HG02759 (cell line): ENCODE measurements at regions not wholly inside any gene's neighbourhood (a gene's known extent, or its start where the extent isn't known, plus 50 kb on each side); places are given as distances from the start of the nearest gene placed in this dataset.

Experiments
- ATAC-seq: cut with Tn5 transposase; IDR thresholded peaks from one replicate; pipeline ENCODE4 v1.9.1; 2021; ENCODE audit warnings: mild to moderate bottlenecking, moderate library complexity; ENCODE audit not compliant: unreplicated experiment

- ATAC-seq = no peak
Observed at GRCh38 chr1:217095050-217095622, 371.9 kb upstream of the ESRRG start.

- ATAC-seq = no peak
Observed at GRCh38 chr1:217091561-217091960, 368.3 kb upstream of the ESRRG start.

- ATAC-seq = no peak
Observed at GRCh38 chr1:217090060-217090911, 367.1 kb upstream of the ESRRG start.

GRCh38 chr1:217089361-217090014, 366.3 kb upstream of the ESRRG start:
- peak; percentile 44 for ATAC-seq

GRCh38 chr1:217088521-217089284, 365.5 kb upstream of the ESRRG start:
- ATAC-seq = no peak

- ATAC-seq = no peak
Observed at GRCh38 chr1:217088011-217088410, 364.8 kb upstream of the ESRRG start.

GRCh38 chr1:217079584-217079983, 356.4 kb upstream of the ESRRG start:
- no peak for ATAC-seq

GRCh38 chr1:217078959-217079358, 355.7 kb upstream of the ESRRG start:
- ATAC-seq = no peak

- ATAC-seq = no peak
Observed at GRCh38 chr1:217078078-217078690, 355.0 kb upstream of the ESRRG start.

GRCh38 chr1:217077426-217077825, 354.2 kb upstream of the ESRRG start:
- ATAC-seq = no peak

- no peak for ATAC-seq
Observed at GRCh38 chr1:217076902-217077301, 353.7 kb upstream of the ESRRG start.

GRCh38 chr1:217072926-217073325, 349.7 kb upstream of the ESRRG start:
- ATAC-seq = no peak

GRCh38 chr1:217067642-217068041, 344.4 kb upstream of the ESRRG start:
- ATAC-seq = peak; percentile 67

GRCh38 chr1:217066794-217067193, 343.6 kb upstream of the ESRRG start:
- ATAC-seq = no peak

- no peak for ATAC-seq
Observed at GRCh38 chr1:217063172-217063908, 340.1 kb upstream of the ESRRG start.

GRCh38 chr1:217062586-217062985, 339.4 kb upstream of the ESRRG start:
- no peak for ATAC-seq

- no peak for ATAC-seq
Observed at GRCh38 chr1:217059401-217059800, 336.2 kb upstream of the ESRRG start.

GRCh38 chr1:217053676-217054075, 330.4 kb upstream of the ESRRG start:
- no peak for ATAC-seq

- ATAC-seq = no peak
Observed at GRCh38 chr1:217052626-217053025, 329.4 kb upstream of the ESRRG start.

GRCh38 chr1:217052196-217052595, 329.0 kb upstream of the ESRRG start:
- no peak for ATAC-seq
